ENCODE measurements at regions not wholly inside any gene's neighbourhood (a gene's known extent, or its start where the extent isn't known, plus 50 kb on each side); places are given as distances from the start of the nearest gene placed in this dataset.

GRCh38 chr3:72272356-72272755, 487.4 kb upstream of the PROK2 start:
- TF ChIP-seq POLR2AphosphoS5 (IDR thresholded peaks at IDR 0.05; ENCODE audit: insufficient read depth in 1 of 2, low read depth in 1 of 2) (no peak), CTCF (IDR thresholded peaks at IDR 0.05) (no peak)

Measured in vagina (tissue), 2 donors.